ENCODE measurements at regions not wholly inside any gene's neighbourhood (a gene's known extent, or its start where the extent isn't known, plus 50 kb on each side); places are given as distances from the start of the nearest gene placed in this dataset.

DNA sequence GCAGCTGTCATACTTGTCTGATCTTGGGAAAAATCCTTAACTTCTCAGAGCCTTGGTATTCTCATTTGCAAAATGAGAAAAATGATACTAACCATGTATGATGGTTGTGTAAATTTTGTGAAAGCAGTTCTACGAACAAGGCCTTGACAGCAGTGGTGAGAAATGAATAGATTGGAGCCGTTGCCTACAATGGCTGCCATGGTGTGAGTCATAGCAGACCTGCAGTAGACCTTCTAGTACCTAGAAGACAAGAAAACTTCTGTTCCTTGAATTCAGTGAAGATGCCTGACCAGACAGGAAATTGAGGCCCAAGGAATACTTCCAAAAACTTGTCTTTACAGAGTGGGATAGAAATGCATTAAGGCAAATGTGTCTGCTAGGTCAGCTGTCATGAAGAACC, 338.9 kb downstream of the QKI start:
- Histone ChIP-seq H3K9me2 (ENCODE audit: insufficient read depth) (no peaks in the 10 kb centered on the region), H2AFZ (no peak overlapping the region), H3K4me3 (no peak overlapping the region), H3K9me3 (ENCODE audit: low read depth) (no peaks in the 10 kb centered on the region), H3K9ac (no peak overlapping the region), H3K27me3 (replicated peaks; ENCODE audit: insufficient read depth) (no peaks in the 10 kb centered on the region), H4K20me1 (ENCODE audit: insufficient read depth) (no peaks in the 10 kb centered on the region), H3F3A (ENCODE audit: insufficient read depth) (no peaks in the 10 kb centered on the region), H3K4me1 (ENCODE audit: insufficient read depth) (no peaks in the 10 kb centered on the region), H3K79me2 (ENCODE audit: insufficient read depth) (no peaks in the 10 kb centered on the region), H3K4me2 (ENCODE audit: unreplicated experiment) (no peak overlapping the region), H3K27ac (no peak overlapping the region), H3K36me3 (ENCODE audit: low read depth) (no peaks in the 10 kb centered on the region)
- in situ Hi-C loops (cut with MboI), result no loop called here
- no peak for TF ChIP-seq EZH2phosphoT487 (IDR thresholded peaks at IDR 0.05; ENCODE audit: insufficient read depth, low read depth)
- 80 to 82% methylated on average over 2 of the region's 2 CpGs for WGBS, 2 experiments (ENCODE audit: low coverage in 1 of 2, low lambda C conversion rate in 2 of 2, missing lambda C conversion rate in 2 of 2)
- DNase-seq, result no peak

DNA sequence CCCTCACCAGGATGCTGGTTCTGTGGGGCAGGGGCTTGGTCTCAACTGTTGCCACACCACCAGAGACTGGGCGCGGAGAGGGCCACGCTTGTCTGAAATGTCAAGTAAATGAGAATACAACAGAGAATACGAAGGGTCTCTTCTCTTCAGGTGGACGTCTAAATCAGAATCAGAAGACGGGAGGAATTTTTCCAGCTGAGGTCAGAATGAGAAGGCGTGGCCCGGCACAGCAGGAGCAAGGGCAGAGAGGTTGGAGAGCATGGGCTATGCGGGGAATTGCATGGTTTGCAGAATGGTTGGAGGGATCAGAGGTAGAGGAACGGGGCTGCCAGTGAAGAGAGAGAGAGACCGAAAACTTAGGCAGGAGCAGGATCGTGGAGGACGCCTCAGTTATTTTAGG, 337.9 kb downstream of the QKI start:
- Histone ChIP-seq H3K4me2 (ENCODE audit: unreplicated experiment) (no peak overlapping the region), H3K27me3 (replicated peaks; ENCODE audit: insufficient read depth) (no peaks in the 10 kb centered on the region; the same call in 1 of the 2 replicates), H3K27ac (no peak overlapping the region), H3K36me3 (ENCODE audit: low read depth) (no peaks in the 10 kb centered on the region), H3K4me3 (no peak overlapping the region), H3K9me3 (ENCODE audit: low read depth) (no peaks in the 10 kb centered on the region), H3K79me2 (ENCODE audit: insufficient read depth) (no peaks in the 10 kb centered on the region), H3K9me2 (ENCODE audit: insufficient read depth) (no peaks in the 10 kb centered on the region), H3K4me1 (ENCODE audit: insufficient read depth) (no peaks in the 10 kb centered on the region), H2AFZ (no peak overlapping the region), H4K20me1 (ENCODE audit: insufficient read depth) (no peaks in the 10 kb centered on the region), H3K9ac (no peak overlapping the region), H3F3A (ENCODE audit: insufficient read depth) (no peaks in the 10 kb centered on the region)
- no peak for DNase-seq
- no peak for TF ChIP-seq EZH2 (IDR thresholded peaks at IDR 0.05; ENCODE audit: insufficient read depth, poor library complexity, severe bottlenecking)
- TF ChIP-seq EZH2phosphoT487 (IDR thresholded peaks at IDR 0.05; ENCODE audit: insufficient read depth, low read depth), result no peak
- WGBS, 2 experiments (ENCODE audit: low coverage in 1 of 2, low lambda C conversion rate in 2 of 2, missing lambda C conversion rate in 2 of 2), result 82 to 89% methylated on average over 12 to 13 of the region's 13 CpGs
- in situ Hi-C loops (cut with MboI), result no loop called here

DNA sequence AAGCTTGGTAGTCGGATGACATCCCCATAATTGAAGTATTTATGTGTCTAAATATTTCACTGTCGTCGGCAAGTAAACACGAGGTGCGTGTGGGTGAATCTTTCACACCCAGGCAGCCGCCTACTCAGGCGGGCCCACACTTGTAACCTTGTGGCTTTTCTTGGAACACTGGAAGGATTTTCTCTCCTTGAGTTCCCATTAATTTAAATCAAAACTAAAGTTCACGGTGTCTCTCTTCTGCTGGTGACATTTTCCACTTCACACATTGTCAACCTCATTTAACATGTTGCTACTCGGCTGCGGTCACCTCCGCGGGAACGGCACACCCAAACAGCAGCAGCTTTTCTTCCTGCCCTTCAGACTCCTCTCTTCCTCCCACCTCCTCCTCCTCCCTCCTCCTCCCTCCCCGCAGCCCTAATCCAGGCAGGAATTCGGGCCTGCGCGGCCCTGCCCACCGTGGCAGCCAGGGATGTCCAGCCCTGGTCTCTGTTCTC, 336.6 kb downstream of the QKI start:
- Histone ChIP-seq H4K20me1 (ENCODE audit: insufficient read depth) (no peaks in the 10 kb centered on the region), H3K9me3 (ENCODE audit: low read depth) (no peaks in the 10 kb centered on the region), H3K36me3 (ENCODE audit: low read depth) (no peaks in the 10 kb centered on the region), H3K4me1 (ENCODE audit: insufficient read depth) (peaks cover 3% of the 10 kb centered on the region), H3K4me2 (ENCODE audit: unreplicated experiment) (no peak overlapping the region), H3K9me2 (ENCODE audit: insufficient read depth) (no peaks in the 10 kb centered on the region), H3K27me3 (replicated peaks; ENCODE audit: insufficient read depth) (no peaks in the 10 kb centered on the region; the same call in 1 of the 2 replicates), H2AFZ (no peak overlapping the region), H3F3A (ENCODE audit: insufficient read depth) (no peaks in the 10 kb centered on the region), H3K4me3 (no peak overlapping the region), H3K9ac (no peak overlapping the region), H3K27ac (no peak overlapping the region), H3K79me2 (ENCODE audit: insufficient read depth) (no peaks in the 10 kb centered on the region)
- WGBS, 2 experiments (ENCODE audit: low coverage in 1 of 2, low lambda C conversion rate in 2 of 2, missing lambda C conversion rate in 2 of 2), result 70 to 73% methylated on average over 14 to 18 of the region's 18 CpGs
- TF ChIP-seq EZH2phosphoT487 (IDR thresholded peaks at IDR 0.05; ENCODE audit: insufficient read depth, low read depth) (no peak), EZH2 (IDR thresholded peaks at IDR 0.05; ENCODE audit: insufficient read depth, poor library complexity, severe bottlenecking) (no peak)
- in situ Hi-C loops (cut with MboI), result no loop called here
- no peak for DNase-seq

DNA sequence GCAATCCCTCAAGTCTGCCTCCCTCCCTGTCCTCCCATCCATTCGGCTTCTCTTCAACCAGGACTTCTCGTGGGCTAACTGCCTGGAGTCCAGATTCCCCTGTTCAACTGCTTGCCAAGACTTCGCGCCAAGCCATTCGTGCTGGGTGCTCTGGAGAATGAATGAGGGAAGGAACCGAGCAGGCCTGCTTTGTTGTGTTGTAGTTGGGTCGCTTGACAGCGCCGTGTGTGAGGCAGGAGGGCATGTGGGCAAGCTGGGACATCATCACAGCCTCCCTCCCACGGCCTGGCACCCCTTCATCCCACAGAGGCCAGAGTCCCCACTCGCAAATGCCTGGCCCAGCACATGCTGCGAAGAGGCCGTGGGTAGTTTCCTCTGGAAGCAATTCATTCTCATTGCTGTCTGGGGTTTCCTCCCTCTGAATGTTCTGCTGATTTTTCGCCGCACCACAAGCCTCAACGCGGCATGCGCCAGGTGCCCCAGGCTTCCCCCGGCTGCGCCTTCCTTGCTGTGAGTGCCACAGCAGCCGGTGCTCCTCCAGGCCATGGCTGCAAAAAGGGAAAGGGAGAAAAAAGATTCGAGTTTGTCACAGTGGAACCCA, 336.0 kb downstream of the QKI start:
- TF ChIP-seq EZH2phosphoT487 (IDR thresholded peaks at IDR 0.05; ENCODE audit: insufficient read depth, low read depth) (no peak), EZH2 (IDR thresholded peaks at IDR 0.05; ENCODE audit: insufficient read depth, poor library complexity, severe bottlenecking) (no peak)
- H3K27ac ChIP-seq, result no peak overlapping the region
- in situ Hi-C loops (cut with MboI), result no loop called here
- WGBS, 2 experiments (ENCODE audit: low coverage in 1 of 2, low lambda C conversion rate in 2 of 2, missing lambda C conversion rate in 2 of 2), result 76 to 80% methylated on average over 22 of the region's 22 CpGs
- no peaks in the 10 kb centered on the region for H3K79me2 ChIP-seq (ENCODE audit: insufficient read depth)
- H3K4me1 ChIP-seq (ENCODE audit: insufficient read depth), result peaks cover 8% of the 10 kb centered on the region
- no peaks in the 10 kb centered on the region; the same call in 1 of the 2 replicates for H3K27me3 ChIP-seq (replicated peaks; ENCODE audit: insufficient read depth)
- H3K36me3 ChIP-seq (ENCODE audit: low read depth), result no peaks in the 10 kb centered on the region
- H3K9ac ChIP-seq, result no peak overlapping the region
- H3K9me3 ChIP-seq (ENCODE audit: low read depth), result no peaks in the 10 kb centered on the region
- H2AFZ ChIP-seq, result no peak overlapping the region
- H3K4me3 ChIP-seq, result no peak overlapping the region
- no peaks in the 10 kb centered on the region for H4K20me1 ChIP-seq (ENCODE audit: insufficient read depth)
- H3K4me2 ChIP-seq (ENCODE audit: unreplicated experiment), result no peak overlapping the region
- H3F3A ChIP-seq (ENCODE audit: insufficient read depth), result no peaks in the 10 kb centered on the region
- no peaks in the 10 kb centered on the region for H3K9me2 ChIP-seq (ENCODE audit: insufficient read depth)
- no peak for DNase-seq
